NCI-H446 (cell line): ENCODE measurements at regions not wholly inside any gene's neighbourhood (a gene's known extent, or its start where the extent isn't known, plus 50 kb on each side); places are given as distances from the start of the nearest gene placed in this dataset.
"Not testable (repeated sequence)": the region's sequence is repeated elsewhere in the genome, so short reads cannot be mapped to it uniquely, and the experiment has no call there.

Experiments used
- DNase-seq, 2 experiments: peaks; one replicate each; lab custom pipeline; 2025; lab: John Stamatoyannopoulos, UW

DNA sequence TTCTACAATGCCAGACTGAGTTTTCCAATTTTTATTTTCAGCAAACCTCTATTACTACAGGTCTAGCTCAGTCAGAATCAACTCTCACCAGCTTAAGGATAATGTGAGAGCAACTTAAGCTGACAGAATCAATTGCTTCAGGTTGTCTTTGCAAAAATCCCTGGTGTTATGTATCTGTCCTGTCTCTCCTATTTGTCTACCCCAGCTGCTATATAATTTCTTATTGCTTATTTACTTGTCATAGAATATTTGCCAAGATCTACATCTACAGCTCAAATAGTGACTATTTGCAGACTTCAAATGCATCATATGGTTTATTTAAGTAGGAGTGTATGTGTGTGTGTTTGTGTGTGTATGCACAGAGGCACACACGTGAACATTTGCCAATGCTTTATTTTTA lies 54.1 kb downstream of the FOXG1 start:
- DNase-seq, result no peak

DNA sequence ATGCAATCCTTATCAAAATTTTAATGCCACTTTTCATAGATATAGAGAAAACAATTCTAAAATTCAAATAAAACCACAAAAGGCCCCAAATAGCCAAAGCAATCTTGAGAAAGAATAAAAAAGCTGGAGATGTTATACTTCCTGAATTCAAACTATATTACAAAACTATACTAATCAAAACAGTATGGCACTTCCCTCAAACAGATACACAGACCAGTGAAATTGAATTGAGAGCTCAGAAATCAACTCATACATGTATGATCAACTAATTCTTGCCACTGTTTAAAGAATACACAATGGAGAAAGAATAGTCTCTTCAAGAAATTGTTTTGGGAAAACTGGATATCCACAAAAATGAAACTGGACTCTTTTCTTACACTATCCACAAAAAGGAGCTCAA lies 55.4 kb downstream of the FOXG1 start:
- no peak for DNase-seq

DNA sequence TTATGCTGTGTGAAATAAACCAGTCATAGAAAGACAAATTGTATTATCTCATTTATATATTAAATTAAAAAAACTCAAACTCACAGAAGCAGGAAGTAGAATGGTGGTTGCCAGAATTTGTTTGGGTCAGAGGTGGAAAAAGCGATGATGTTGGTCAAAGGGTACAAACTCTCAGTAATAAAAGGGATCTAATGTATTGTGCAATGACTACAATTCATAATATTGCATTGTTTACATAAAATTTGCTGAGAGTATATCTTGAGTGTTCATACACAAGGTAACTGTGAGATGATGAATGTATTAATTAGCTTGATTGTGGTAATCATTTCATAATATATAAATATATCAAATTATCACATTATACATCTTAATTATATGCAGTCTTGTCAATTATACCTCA lies 56.7 kb downstream of the FOXG1 start:
- DNase-seq, result no peak

DNA sequence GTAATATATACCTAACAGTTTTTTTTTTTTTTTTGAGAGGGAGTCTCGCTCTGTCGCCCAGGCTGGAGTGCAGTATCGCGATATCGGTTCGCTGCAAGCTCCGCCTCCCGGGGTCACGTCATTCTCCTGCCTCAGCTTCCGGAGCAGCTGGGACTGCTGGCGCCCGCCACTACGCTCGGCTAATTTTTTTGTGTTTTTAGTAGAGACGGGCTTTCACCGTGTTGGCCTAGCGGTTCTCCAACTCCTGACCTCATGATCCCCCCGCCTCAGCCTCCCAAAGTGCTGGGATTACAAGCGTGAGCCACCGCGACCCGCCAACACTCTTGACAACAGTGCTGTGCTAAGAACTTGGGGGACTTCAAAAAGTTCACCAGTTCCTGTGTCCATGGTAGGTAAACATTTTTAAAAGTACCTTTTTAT lies 63.5 kb downstream of the FOXG1 start:
- no peak for DNase-seq

DNA sequence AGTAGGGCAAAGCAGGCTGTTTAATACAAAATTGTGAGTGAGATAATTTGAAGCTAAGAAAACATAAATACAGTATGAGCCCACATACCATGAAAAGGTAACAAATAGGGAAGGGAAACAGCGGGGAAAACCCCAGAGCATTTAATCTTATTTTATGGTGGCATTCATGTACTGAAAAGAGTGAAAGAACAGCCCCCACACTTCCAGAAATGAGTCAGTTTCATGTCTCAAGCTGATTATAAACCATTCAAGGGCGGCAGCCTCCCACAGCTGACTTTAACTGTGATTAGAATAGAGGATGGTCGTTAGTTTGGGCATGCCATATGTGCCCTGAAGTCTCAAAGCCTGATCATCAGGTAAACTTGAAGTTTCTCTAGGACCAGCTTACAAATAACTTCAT lies 64.5 kb downstream of the FOXG1 start:
- no peak for DNase-seq

DNA sequence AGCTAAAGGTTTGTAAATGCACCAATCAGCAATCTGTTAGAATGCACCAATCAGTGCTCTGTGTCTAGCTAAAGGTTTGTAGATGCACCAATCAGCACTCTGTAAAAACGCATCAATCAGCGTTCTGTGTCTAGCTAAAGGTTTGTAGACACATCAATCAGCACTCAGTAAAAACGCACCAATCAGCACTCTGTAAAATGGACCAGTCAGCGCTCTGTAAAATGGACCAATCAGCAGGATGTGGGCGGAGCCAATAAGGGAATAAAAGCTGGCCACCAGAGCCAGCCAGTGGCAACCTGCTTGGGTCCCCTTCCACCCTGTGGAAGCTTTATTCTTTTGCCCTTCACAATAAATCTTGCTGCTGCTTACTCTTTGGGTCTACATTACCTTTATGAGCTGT lies 76.0 kb downstream of the FOXG1 start:
- DNase-seq, result not testable (repeated sequence)

DNA sequence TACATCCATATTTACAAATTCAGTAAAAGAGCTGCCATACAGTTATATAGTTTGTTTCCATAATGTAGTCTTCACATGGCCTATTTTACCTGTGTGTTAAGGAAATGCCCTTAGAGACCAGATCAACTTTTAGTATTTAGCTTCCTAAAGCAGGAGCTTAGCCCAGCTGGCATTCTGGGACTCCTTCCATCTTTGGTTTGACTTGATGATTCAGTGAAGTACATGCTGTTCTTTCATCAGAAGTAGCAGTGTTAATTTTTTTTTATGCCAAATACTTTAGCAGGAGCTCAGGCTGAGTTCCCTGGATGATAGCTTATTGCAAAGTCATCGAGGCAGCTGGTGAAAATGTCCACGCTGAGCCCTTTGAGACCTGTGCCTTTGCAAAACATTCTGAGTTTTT lies 101.0 kb downstream of the FOXG1 start:
- DNase-seq, result peak; percentile 19 to 67

DNA sequence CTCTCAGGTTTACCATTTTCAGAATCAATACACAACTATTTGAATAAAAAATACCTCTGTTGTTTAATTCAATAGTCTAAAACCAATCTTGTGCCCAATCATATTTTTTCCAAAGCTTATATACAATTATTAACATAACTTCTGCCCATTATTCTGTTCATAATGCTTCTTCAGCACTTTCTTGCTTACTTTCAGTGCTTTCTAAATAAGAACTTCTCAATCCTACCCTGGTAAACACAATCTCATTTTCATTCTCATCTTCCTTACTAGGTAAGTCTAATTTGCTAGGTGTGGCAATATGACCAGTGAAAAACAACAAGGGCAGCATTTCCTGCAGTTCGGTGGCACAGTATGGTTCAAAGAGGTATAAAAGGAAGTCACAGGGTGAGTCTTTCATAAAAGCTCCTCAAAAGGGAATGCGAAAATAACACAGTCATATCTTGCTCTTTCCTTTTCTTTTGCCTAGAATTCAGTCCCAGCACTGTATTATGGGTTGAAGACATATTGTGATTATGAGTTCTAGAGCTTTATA lies 103.5 kb downstream of the FOXG1 start:
- DNase-seq, result no peak

DNA sequence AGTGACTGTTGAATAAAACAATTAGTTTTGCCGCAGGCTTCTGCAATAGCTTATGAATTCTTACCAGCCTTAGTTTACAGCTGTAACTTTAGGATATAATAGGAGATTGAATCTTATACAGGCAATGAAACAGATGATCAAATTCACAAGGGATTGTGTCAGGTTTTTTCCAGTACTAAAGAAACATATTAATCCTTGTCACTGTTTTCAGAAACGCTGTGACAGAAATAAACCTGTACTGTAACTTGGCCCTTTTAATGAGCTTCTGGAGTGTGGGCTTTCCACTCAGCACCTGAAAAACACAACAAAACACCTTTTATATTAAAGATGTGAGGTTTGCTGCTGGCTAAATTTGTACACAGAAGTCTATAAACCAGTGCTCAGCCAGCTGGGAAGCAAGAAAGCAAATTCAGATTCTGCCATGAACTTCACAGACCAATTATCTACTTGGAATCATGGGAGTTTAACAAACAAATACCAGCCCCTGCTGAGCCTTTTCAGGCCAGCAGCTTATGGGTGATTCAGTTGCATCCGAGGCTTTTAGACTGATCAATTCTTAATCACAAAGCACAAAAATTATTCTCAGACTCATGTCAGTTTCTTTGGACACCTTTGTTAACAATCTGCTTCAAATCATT lies 109.5 kb downstream of the FOXG1 start:
- peak; percentile 50 to 77 for DNase-seq

DNA sequence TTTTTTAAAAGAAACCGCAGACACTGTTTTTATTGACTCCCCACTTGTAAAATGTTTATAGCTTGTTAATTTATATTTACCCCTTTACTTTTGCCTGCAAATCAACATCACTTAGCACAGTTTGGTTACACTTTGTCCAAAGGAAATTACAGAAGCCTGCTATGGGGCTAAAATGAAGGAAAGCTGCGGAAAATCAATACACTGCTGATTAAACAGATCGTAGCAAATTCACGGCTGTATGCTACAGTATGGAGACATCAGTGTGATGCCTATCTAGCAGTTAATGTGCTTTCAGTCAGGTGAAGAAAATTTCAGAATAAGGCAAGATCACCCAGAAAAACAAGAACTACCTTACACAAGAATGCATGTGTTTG lies 110.0 kb downstream of the FOXG1 start:
- DNase-seq, result peak; percentile 35 to 50

DNA sequence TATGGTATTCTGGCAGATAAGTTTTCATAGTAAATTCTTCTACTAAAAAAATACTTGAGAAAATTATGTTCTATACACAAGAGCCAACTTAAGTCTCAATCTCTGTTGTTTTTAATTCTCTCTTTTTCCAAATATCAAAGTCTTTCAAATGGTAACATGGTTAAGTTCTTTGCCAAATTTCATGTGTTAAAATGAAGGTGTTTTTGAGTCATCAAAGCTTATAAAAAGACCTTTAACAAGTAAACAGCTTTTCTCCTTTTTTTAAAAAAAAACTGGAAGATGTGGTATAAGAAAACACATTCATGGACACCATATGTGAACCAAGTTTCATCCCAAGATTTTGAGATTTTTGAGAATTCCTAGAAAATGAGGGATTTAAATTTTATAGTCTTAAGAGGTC lies 111.3 kb downstream of the FOXG1 start:
- DNase-seq, result no peak

DNA sequence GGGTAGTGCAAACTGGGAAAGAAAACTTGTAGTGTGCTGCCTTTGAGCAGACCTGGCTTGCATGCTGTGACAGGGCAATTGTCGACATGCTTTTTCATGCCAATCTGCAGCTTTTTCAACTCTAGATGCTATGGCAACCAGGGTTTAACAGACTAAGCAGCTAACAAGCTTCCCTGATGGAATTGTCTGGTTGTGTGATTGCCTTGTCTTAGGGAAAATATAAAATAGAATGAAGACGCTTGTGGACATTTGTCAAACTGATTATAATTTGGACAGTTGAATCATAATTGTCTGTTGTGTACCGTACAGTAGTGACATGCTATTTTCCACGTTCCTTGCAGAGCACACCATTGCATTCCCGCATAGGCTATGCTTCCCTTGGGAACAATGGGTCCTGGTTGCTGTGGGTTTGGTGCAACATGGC lies 113.0 kb downstream of the FOXG1 start:
- peak; percentile 92 for DNase-seq

DNA sequence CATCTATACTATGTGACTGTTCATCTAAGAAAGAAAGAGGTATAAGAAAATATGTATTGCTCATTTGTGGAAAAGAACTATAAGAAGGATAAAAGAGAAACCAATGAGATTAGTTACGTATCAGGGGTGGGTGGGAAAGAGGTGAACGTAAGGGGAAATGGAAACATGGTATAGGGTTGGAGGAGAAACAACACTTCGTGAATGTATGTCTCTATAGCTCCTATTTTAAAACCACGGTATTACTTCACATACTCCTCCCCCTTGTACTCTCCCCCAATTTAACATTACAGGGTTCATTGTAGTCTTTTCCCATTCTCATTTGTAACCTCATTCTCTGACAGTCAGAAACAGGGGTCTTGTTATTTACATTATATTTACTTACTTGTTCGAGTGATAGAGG lies 120.4 kb downstream of the FOXG1 start:
- no peak for DNase-seq

DNA sequence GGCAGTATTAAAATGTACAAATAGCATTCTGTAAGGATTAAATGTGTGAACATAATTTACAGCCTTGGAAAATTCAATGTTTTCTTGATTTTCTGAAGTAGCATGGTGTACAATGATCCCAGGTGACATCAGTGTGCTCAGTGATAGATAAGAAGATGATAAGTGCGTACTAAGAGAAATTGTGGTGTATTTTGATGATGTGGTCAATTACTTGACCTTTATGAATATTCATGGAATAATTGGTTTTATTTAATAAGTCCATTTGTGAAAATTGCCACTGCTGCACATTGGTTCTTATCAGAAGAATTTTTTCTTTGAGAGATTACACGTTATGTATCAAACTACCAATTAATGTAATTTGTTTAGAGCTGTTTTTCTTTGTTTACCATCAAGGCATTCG lies 128.8 kb downstream of the FOXG1 start:
- no peak for DNase-seq

DNA sequence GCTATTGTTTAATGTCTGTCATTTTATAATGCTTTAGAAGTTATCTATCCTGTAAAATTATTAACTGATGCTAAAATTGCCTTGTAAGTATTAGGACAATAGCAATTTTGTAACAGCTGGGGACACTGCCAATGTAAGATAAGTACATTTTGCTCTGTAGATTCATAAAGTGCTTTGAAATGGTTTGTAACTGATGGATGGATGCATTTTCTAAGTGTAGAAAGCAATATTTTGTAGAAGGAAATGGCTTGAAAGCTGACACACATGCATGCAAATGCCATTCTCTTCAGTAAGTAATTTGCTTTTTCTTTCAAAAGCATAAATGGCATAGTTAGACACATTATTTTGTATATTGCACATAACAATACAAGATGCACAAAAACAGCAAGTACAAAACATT lies 129.8 kb downstream of the FOXG1 start:
- no peak for DNase-seq

DNA sequence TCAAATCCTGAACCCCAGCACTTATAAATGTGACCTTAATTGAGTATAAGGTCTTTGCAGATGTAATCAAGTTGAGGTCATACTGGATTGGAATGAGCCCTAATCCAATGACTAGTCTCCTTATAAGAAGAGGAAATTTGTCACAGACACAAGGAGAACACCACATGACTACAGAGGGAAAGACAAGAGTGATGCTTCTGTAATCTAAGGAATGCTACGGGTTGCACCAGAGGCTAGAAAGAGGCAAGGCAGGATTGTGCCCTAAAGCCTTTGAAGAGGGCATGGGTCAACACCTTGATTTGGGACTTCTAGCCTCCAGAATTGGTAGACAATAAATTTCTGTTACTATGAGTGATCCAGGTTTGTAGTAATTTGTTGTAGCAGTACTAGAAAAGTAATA lies 135.0 kb downstream of the FOXG1 start:
- no peak for DNase-seq

DNA sequence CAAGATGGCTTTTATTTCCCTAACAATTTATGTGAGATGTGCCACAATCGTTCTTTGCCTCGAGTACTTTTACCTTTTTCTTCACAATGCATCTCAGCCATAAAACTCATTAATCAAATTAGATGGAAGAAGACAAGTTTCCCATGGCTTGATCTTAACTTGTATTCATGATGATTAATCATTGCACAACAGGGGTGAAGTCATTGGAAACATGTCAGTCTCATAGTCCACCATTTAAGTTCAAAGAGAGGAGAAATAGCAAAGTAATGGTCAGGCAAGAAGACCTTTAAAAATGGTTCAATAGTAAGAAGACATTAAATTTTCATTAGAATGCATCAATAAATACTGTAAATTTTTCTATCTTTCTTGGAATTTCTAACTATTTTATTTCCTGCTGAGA lies 136.3 kb downstream of the FOXG1 start:
- no peak for DNase-seq

DNA sequence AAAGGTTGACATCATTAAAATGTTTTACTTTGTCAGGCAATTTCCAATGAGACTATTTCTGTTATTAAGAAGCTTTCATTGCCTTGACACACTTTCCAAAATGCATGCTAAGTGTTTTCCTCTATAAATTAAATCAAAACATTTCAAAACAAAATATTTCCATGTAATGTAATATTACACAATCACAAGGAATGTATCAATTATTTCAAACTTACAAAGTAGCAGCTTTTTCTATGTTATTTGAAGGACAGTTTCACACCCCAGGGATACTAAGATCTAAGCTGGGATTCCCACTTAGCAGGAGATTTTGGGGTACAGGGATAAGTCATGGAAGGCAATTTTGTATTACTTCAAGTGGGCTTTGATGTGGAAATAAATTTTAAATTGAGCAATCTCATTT lies 144.9 kb downstream of the FOXG1 start:
- DNase-seq, result no peak

DNA sequence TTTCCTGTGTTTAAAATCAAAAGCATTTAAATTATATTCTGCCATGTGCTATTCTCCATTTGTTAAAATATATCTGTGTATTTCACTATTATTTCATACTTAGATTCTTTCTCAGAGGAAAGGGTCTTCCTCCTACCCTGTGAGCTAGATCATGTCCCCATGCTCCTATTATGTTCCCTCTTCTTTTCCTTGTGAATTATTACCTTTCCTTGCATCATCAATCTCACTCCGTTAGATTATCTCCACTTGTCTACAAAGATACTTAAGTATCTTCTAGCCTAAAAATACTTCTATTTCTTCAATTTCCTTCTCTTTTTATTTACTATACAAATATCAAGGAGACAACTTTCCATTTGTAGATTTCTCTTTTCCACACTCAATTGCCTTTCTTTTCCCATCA lies 146.5 kb downstream of the FOXG1 start:
- no peak for DNase-seq

DNA sequence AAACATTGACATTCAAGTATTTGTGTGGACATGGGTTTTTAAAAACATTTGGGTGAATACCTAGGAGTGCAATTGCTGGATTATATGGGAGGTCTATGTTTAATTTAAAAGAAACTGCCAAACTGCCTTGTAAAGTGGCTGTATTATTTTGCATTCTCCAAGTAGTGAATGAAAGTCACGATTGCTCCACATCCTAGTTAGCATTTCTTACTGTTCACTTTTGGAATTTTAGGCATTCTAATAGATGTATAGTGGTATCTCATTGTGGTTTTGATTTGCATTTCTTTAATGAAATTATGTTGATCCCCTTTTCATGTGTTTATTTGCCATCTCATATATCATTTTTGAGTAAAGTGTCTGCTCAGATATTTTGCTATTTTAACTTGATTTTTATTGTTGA lies 159.5 kb downstream of the FOXG1 start:
- no peak for DNase-seq

DNA sequence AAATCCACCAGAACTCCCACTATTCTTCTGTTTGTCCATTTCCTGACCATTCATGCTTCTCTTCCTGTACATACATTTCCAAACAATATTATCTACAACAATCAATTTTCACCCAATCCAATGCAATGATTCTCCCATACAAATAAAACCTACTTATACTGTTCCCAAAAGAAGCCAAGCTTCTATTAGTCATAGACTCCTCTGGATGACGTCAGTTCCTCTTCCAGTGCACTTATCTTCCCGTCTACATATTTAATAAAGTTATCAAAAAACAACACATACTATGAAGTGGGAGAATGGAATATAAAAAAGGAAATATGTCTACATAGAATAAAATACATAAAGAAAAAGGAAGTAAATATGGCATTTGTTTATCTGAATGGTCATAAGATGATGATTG lies 165.4 kb downstream of the FOXG1 start:
- DNase-seq, result no peak

DNA sequence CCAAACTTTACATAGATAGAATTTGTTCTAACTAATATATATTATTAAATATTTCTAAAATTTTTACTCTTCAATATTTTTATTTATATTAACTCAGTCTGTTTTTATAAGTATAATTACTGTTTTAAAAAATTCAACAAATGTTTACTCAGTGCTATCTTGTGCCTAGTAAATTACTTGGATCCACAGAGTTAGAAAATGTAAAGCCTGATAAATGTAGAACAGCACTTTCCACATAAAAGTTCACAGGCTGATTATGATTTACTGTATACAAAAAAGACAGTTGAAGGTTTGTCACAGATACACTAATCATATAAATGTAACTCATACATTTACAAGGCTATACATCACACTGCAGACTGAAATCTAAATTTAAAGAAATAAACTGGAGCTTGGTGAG lies 170.0 kb downstream of the FOXG1 start:
- DNase-seq, result no peak

DNA sequence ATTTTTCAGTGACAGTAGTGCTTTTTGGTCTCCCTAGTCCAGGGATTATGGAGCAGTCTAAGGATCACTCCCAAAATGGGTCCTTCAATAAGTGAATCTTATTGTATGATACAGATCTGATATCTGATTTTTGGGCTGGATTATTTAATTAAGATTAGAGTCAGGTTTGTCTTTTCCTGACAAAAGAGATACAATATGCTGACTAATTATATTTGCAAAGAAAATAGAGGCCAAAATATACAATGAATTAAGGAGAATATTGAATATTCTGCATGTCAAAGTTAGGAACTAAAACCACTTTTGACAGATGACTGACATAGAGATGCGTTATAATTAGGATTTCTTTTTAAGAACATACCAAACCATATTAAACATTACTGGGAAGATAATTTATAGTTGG lies 175.2 kb downstream of the FOXG1 start:
- DNase-seq, result no peak

DNA sequence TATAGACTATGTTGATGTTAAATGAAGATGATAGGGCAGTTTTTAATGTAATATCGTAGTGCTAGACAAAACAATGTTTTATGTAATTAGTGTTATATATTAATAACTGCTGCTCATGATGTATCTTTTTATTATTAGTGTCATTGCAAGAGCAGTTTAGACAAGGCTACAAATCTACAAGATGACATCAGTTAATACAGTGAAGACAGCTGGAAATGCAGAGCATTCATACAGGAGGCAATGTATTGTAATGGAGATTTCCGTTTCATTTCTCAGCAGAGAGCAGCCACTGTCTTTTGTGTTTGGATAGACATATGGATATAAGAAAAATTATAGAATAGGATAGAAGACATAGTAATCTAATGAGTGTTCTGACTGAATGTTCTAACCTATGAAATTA lies 178.0 kb downstream of the FOXG1 start:
- no peak for DNase-seq

DNA sequence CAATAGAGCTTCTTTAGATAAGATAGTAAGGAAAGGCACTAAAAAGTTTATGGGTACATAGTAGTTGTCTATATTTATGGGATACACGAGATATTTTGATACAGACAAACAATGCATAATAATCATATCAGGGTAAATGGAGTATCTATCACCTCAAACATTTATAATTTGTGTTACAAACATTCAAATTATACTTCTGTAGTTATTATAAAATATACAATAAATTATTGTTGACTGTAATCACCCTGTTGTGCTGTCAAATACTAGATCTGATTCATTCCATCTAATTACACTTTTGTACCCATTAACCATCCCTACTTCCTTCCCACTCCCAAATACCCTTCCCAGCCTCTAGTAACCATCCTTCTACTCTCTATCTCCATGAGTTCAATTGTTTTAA lies 179.7 kb downstream of the FOXG1 start:
- no peak for DNase-seq
